Liver (tissue), 3 donors: ENCODE measurements at regions not wholly inside any gene's neighbourhood (a gene's known extent, or its start where the extent isn't known, plus 50 kb on each side); places are given as distances from the start of the nearest gene placed in this dataset.

Source experiments
- CTCF ChIP-seq: fragments of 150-350 bp; IDR thresholded peaks from 2 replicates; pipeline ENCODE4 v1.5.1; 2017; ENCODE audit warnings: improper control_type of control experiment, low read depth, low read length; ENCODE audit not compliant: missing input control
- FOXA1 ChIP-seq: IDR thresholded peaks from 2 replicates; pipeline ENCODE4 v1.6.1; 2016; ENCODE audit warnings: antibody characterized with exemption
- GABPA ChIP-seq, 2 donors: IDR thresholded peaks in 1 of 2; conservative IDR thresholded peaks in 1 of 2; 2 replicates each; pipeline ENCODE4 v1.6.1; 2016; ENCODE audit warnings: antibody characterized with exemption in 2 of 2, mild to moderate bottlenecking in 1 of 2, moderate library complexity in 1 of 2
- MAX ChIP-seq: IDR thresholded peaks from 2 replicates; pipeline ENCODE4 v1.6.1; 2016; ENCODE audit warnings: antibody characterized with exemption
- NR2F2 ChIP-seq: IDR thresholded peaks from 2 replicates; pipeline ENCODE4 v1.6.1; 2016; ENCODE audit warnings: antibody characterized with exemption
- RAD21 ChIP-seq, 2 donors: IDR thresholded peaks; 2 replicates each; pipeline ENCODE4 v1.6.1; 2016; ENCODE audit warnings: antibody characterized with exemption in 2 of 2, mild to moderate bottlenecking in 2 of 2
- RXRA ChIP-seq, 2 donors: IDR thresholded peaks; 2 replicates each; pipeline ENCODE4 v1.6.1; 2017 to 2018; ENCODE audit warnings: antibody characterized with exemption in 2 of 2, mild to moderate bottlenecking in 1 of 2
- TAF1 ChIP-seq: conservative IDR thresholded peaks from 2 replicates; pipeline ENCODE4 v1.6.1; 2016; ENCODE audit warnings: antibody characterized with exemption, mild to moderate bottlenecking
- YY1 ChIP-seq: IDR thresholded peaks from 2 replicates; pipeline ENCODE4 v1.6.1; 2016; ENCODE audit warnings: antibody characterized with exemption, mild to moderate bottlenecking
- ZBTB33 ChIP-seq: IDR thresholded peaks from 2 replicates; pipeline ENCODE4 v1.6.1; 2016; ENCODE audit warnings: antibody characterized with exemption
- TF ChIP-seq, protein P1 (sequence below): IDR thresholded peaks from 2 replicates; pipeline ENCODE4 v1.6.1; 2016; ENCODE audit warnings: antibody characterized with exemption, mild to moderate bottlenecking
- donor health status: healthy.
- donor health status: healthy.

DNA sequence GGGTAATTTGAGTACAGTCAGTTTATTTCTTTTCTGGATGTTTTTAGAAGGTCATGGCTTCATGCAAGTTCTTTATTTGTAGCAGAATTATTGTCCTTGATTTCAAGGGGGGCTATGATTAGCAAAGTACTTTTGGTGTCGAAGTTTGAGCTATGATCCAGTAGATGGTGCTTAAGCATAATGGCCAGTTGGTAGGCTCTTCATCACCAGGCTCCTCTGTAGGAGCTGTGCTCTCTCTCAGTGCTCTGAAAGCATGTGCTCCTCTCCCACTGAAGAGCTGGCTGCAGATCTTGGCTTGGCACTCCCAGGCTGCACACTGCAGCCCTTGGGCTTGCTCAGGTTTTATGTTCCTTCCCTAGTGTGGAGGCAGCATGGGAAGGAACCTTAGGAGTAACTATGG is 852.7 kb downstream of the LUZP2 start:
- no peak for TF ChIP-seq CTCF
- no peak for TF ChIP-seq GABPA (IDR thresholded peaks at IDR 0.05 in 1 of 2, conservative IDR thresholded peaks at IDR 0.05 in 1 of 2)
- no peak for TF ChIP-seq TAF1
- no peak for TF ChIP-seq MAX
- TF ChIP-seq YY1, result no peak
- no peak for TF ChIP-seq RXRA (IDR thresholded peaks at IDR 0.05)
- no peak for TF ChIP-seq FOXA1
- TF ChIP-seq, protein P1, sequence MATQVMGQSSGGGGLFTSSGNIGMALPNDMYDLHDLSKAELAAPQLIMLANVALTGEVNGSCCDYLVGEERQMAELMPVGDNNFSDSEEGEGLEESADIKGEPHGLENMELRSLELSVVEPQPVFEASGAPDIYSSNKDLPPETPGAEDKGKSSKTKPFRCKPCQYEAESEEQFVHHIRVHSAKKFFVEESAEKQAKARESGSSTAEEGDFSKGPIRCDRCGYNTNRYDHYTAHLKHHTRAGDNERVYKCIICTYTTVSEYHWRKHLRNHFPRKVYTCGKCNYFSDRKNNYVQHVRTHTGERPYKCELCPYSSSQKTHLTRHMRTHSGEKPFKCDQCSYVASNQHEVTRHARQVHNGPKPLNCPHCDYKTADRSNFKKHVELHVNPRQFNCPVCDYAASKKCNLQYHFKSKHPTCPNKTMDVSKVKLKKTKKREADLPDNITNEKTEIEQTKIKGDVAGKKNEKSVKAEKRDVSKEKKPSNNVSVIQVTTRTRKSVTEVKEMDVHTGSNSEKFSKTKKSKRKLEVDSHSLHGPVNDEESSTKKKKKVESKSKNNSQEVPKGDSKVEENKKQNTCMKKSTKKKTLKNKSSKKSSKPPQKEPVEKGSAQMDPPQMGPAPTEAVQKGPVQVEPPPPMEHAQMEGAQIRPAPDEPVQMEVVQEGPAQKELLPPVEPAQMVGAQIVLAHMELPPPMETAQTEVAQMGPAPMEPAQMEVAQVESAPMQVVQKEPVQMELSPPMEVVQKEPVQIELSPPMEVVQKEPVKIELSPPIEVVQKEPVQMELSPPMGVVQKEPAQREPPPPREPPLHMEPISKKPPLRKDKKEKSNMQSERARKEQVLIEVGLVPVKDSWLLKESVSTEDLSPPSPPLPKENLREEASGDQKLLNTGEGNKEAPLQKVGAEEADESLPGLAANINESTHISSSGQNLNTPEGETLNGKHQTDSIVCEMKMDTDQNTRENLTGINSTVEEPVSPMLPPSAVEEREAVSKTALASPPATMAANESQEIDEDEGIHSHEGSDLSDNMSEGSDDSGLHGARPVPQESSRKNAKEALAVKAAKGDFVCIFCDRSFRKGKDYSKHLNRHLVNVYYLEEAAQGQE, result no peak
- TF ChIP-seq RAD21 (IDR thresholded peaks at IDR 0.05), result no peak
- TF ChIP-seq ZBTB33, result no peak
- no peak for TF ChIP-seq NR2F2
